Uterus (tissue), 2 donors: ENCODE measurements at regions not wholly inside any gene's neighbourhood (a gene's known extent, or its start where the extent isn't known, plus 50 kb on each side); places are given as distances from the start of the nearest gene placed in this dataset.

Source experiments
- POLR2A ChIP-seq, 2 donors: fragments of 450-650 bp; IDR thresholded peaks; one replicate each; pipeline ENCODE4 v1.6.1; 2016; ENCODE audit warnings: antibody characterized with exemption in 2 of 2, mild to moderate bottlenecking in 1 of 2, moderate library complexity in 1 of 2
- TF ChIP-seq, protein P1 (sequence below), 4 experiments: fragments of 200-600 bp in 2 of 4; fragments of 450-650 bp in 2 of 4; sonication (generic) in 2 of 4; IDR thresholded peaks; one replicate each; pipeline ENCODE4 v1.5.1; 2016 to 2019; ENCODE audit warnings: antibody characterized with exemption in 4 of 4, mild to moderate bottlenecking in 2 of 4, moderate library complexity in 1 of 4

DNA sequence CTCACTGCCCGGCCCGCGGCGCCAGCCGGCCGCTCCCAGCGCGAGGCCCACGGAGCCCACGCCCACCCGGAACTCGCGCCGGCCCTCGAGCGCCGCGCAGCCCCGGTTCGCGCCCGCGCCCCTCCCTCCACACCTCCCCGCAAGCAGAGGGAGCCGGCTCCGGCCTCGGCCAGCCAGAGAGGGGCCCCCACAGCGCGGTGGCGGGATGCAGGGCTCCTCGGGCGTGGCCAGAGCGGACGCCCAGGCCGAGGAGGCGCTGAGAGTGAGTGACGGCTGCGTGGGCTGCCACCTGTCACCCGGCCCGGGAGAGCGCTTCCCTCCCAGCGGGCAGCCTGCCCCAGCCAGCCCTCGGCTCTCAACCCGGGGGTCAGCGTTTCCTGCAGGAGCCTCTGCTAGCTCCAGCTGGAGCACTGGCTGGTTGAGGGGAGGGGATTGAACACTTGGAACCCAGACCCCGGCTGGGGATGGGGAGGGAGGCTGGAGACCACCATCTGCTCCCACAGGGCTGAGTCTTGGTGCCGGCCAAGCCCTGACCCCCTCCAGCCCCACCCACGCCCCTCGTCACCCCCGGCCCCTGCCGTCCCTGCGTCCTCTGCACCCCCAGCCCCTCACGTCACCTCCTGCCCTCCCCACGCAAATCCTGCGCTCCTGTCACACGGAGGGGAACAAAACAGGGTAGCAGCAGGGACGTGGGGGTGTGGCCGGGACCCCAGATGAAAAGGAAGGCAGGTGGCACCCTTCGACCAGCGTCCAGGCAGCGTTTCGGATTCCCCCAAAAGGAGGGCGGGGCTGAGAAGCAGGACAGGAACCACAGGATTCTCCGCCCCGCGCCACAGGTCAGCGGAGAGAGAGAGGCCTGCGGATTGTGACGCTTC lies 157.0 kb downstream of the BRD1 start:
- TF ChIP-seq, protein P1, sequence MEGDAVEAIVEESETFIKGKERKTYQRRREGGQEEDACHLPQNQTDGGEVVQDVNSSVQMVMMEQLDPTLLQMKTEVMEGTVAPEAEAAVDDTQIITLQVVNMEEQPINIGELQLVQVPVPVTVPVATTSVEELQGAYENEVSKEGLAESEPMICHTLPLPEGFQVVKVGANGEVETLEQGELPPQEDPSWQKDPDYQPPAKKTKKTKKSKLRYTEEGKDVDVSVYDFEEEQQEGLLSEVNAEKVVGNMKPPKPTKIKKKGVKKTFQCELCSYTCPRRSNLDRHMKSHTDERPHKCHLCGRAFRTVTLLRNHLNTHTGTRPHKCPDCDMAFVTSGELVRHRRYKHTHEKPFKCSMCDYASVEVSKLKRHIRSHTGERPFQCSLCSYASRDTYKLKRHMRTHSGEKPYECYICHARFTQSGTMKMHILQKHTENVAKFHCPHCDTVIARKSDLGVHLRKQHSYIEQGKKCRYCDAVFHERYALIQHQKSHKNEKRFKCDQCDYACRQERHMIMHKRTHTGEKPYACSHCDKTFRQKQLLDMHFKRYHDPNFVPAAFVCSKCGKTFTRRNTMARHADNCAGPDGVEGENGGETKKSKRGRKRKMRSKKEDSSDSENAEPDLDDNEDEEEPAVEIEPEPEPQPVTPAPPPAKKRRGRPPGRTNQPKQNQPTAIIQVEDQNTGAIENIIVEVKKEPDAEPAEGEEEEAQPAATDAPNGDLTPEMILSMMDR (IDR thresholded peaks at IDR 0.05), result no peak
- no peak for TF ChIP-seq POLR2A (IDR thresholded peaks at IDR 0.05)
